C4-2B (cell line): ENCODE measurements at regions not wholly inside any gene's neighbourhood (a gene's known extent, or its start where the extent isn't known, plus 50 kb on each side); places are given as distances from the start of the nearest gene placed in this dataset.

Experiments
- ZFX ChIP-seq: fragments of 450-650 bp; IDR thresholded peaks from 2 replicates; pipeline ENCODE4 v1.6.1; 2017
- TF ChIP-seq, protein P1 (sequence below): fragments of 450-650 bp; conservative IDR thresholded peaks from 2 replicates; pipeline ENCODE4 v1.5.1; 2017; ENCODE audit warnings: mild to moderate bottlenecking

DNA sequence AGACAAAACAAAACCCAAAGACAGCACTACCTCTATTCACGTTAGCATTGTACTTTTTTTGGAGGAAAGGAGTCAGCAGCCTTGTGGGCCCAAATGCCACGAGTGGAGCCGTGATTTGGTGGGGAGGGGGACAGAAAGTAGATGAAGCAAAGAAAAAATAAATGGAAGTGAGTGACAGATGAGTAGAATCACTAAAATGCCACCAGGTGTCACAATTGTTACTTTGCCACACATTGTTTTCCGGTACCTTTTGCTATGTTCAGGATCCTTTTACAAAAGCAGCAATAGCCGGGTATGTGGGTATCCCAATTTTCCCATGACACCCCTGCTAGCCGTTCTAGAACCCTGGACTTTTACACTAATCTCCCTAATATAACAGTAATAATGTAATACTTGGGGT, 85.0 kb upstream of the AK4 start:
- TF ChIP-seq, protein P1, sequence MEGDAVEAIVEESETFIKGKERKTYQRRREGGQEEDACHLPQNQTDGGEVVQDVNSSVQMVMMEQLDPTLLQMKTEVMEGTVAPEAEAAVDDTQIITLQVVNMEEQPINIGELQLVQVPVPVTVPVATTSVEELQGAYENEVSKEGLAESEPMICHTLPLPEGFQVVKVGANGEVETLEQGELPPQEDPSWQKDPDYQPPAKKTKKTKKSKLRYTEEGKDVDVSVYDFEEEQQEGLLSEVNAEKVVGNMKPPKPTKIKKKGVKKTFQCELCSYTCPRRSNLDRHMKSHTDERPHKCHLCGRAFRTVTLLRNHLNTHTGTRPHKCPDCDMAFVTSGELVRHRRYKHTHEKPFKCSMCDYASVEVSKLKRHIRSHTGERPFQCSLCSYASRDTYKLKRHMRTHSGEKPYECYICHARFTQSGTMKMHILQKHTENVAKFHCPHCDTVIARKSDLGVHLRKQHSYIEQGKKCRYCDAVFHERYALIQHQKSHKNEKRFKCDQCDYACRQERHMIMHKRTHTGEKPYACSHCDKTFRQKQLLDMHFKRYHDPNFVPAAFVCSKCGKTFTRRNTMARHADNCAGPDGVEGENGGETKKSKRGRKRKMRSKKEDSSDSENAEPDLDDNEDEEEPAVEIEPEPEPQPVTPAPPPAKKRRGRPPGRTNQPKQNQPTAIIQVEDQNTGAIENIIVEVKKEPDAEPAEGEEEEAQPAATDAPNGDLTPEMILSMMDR = peak; percentile 56
- TF ChIP-seq ZFX = no peak
